BJ (cell line): ENCODE measurements at regions not wholly inside any gene's neighbourhood (a gene's known extent, or its start where the extent isn't known, plus 50 kb on each side); places are given as distances from the start of the nearest gene placed in this dataset.
"Not testable (repeated sequence)": the region's sequence is repeated elsewhere in the genome, so short reads cannot be mapped to it uniquely, and the experiment has no call there.

Experiments
- CTCF ChIA-PET: fragments of 350-600 bp; formaldehyde crosslinking; extraction: SDS; loops from one replicate; lab custom pipeline; 2021; ENCODE audit warnings: antibody characterized with exemption, inconsistent platforms; lab: Yijun Ruan, JAX
- POLR2A ChIA-PET: fragments of 300-600 bp; sonication (Branson Sonifier 250); formaldehyde crosslinking; extraction: SDS; loops from one replicate; lab custom pipeline; 2021; ENCODE audit warnings: antibody characterized with exemption; lab: Charles Lee
- DNase-seq: peaks from one replicate; pipeline ENCODE4 v3.0.0-alpha.2; 2011; ENCODE audit warnings: low read depth
- H3K27me3 ChIP-seq: 2 replicates; pipeline ENCODE4 v1.6.0; 2011; ENCODE audit warnings: low read length; ENCODE audit not compliant: control insufficient read depth, insufficient read depth
- H3K36me3 ChIP-seq: 2 replicates; pipeline ENCODE4 v1.5.1; 2011; ENCODE audit warnings: low read length; ENCODE audit not compliant: control insufficient read depth, insufficient read depth
- H3K4me3 ChIP-seq: 2 replicates; pipeline ENCODE4 v1.5.1; 2011; ENCODE audit warnings: low read depth, mild to moderate bottlenecking, control low read depth, low read length
- TF ChIP-seq, protein P1 (sequence below): IDR thresholded peaks from 2 replicates; pipeline ENCODE4 v1.5.1; 2011; ENCODE audit warnings: low read depth, mild to moderate bottlenecking, control low read depth, inconsistent platforms, low read length, moderate library complexity; ENCODE audit not compliant: insufficient read depth

DNA sequence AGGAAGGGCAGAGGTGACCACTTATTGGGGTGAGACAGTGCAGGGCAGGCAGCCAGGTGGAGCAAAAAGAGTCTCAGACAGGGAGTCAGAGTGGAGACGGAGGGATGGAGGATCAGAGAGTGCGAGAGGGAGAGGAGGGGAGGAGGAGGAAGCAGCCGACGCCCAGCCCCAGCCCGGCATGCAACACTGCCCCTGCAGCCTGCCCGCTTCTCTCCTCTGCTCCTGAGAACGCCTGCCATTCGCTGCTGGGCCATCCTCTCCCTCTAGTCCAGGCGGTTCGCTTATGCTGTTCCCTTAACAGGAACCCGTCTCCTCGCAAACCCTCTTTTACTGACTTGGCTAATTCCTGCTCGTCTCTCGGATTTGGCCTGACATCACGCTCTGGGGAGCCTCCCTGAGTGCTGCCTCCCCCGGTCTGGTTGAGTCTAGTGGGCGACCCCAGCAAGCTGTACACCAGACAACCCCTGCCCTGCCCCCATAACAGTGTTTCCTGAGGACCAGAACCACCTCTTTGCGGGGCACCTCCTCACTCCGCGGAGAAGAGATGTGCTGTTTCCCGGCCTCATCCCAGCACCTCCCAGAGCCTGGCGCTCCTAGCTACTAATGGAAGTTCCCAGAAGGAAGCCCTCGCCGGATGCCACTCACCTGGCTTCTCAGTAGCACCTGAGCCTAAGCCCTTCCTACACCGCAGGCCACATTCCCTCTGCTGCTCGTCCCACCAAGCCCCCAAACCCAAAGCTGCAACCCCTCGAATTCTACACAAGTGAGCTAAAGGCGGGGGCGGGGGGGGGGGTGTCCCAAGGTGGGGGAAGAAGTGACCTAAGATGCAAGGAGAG lies 61.2 kb upstream of the CCL1 start:
- ChIA-PET CTCF (interaction anchor here (1.2 kb wide), 1 partner anchor 214 kb away, joined by 4 read pairs; no protein-coding TSS in a partner anchor), POLR2A (no interaction called here)
- DNase-seq, result no peak
- peaks cover 16% of the 10 kb centered on the region for H3K27me3 ChIP-seq
- H3K4me3 ChIP-seq, result no peak overlapping the region
- H3K36me3 ChIP-seq, result no peaks in the 10 kb centered on the region
- TF ChIP-seq, protein P1, sequence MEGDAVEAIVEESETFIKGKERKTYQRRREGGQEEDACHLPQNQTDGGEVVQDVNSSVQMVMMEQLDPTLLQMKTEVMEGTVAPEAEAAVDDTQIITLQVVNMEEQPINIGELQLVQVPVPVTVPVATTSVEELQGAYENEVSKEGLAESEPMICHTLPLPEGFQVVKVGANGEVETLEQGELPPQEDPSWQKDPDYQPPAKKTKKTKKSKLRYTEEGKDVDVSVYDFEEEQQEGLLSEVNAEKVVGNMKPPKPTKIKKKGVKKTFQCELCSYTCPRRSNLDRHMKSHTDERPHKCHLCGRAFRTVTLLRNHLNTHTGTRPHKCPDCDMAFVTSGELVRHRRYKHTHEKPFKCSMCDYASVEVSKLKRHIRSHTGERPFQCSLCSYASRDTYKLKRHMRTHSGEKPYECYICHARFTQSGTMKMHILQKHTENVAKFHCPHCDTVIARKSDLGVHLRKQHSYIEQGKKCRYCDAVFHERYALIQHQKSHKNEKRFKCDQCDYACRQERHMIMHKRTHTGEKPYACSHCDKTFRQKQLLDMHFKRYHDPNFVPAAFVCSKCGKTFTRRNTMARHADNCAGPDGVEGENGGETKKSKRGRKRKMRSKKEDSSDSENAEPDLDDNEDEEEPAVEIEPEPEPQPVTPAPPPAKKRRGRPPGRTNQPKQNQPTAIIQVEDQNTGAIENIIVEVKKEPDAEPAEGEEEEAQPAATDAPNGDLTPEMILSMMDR, result no peak

DNA sequence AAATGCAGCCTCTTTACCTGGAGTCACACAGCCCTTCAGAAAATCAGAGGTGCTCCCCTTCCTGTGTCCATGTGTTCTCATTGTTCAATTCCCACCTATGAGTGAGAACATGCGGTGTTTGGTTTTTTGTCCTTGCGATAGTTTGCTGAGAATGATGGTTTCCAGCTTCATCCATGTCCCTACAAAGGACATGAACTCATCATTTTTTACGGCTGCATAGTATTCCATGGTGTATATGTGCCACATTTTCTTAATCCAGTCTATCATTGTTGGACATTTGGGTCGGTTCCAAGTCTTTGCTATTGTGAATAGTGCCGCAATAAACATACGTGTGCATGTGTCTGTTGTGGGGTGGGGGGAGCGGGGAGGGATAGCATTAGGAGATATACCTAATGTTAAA lies 60.3 kb upstream of the CCL1 start:
- peaks cover 16% of the 10 kb centered on the region for H3K27me3 ChIP-seq
- DNase-seq, H3K36me3 ChIP-seq, H3K4me3 ChIP-seq, POLR2A ChIA-PET, CTCF ChIA-PET: not testable (repeated sequence)

DNA sequence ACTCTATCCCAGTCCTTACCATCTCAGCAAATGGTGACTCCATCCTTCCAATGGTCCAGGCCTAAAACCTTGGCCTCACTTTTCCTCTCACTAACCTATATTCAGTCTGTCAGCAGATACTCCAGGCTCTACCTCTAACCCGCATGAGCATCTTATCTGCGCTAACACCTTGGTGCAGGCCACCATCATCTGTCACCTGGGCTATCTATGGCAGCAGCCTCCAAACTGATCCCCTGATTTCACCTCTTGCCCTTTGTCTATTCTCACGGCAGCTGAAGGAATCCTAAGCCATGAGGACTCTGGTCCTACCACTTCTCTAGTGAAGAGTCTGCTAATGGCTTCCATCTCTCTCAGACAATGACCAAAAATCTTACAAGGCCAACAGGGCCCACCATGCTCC lies 57.9 kb upstream of the CCL1 start:
- TF ChIP-seq, protein P1, result no peak
- Histone ChIP-seq H3K4me3 (no peak overlapping the region), H3K27me3 (peaks cover 14% of the 10 kb centered on the region), H3K36me3 (no peaks in the 10 kb centered on the region)
- DNase-seq, result no peak
- ChIA-PET POLR2A (no interaction called here), CTCF (interaction anchor here (0.5 to 3.7 kb wide), 13 partner anchors 10 to 721 kb away, joined by 3 to 27 read pairs (median 4); partner anchors contain the start of genes LIG3, NLE1 and RAD51D)

DNA sequence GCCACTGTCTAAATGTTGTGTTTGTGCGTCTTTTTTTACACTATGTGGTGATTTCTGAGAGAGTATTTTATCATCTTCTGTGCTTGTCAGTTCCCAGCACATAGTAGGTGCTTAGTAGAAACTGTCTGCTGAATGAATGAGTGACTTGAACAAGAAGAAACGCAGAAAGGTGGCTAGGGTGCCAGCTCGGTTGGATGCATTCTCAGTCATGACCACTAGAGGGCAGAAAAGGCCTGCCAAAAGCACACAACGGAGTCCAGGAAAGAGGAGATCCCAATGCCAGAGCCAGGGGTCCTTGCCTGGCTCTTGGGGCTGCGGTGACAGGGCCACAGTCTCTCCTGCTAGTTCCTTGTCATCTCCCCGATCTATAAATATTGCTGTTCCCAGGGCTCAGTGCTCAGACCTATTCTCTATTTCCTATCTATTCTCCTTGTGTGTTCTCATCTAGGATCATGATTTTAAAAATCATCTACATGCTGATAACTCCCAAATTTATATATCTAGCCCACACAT lies 57.3 kb upstream of the CCL1 start:
- POLR2A ChIA-PET, result no interaction called here
- Histone ChIP-seq H3K36me3 (no peaks in the 10 kb centered on the region), H3K27me3 (peaks cover 14% of the 10 kb centered on the region), H3K4me3 (no peak overlapping the region)
- no peak for DNase-seq
- TF ChIP-seq, protein P1, result peak; percentile 91
- CTCF ChIA-PET, result interaction anchor here (0.6 to 3.7 kb wide), 25 partner anchors 9 to 881 kb away, joined by 3 to 27 read pairs (median 4); partner anchors contain the start of genes LIG3, NLE1 and RAD51D

DNA sequence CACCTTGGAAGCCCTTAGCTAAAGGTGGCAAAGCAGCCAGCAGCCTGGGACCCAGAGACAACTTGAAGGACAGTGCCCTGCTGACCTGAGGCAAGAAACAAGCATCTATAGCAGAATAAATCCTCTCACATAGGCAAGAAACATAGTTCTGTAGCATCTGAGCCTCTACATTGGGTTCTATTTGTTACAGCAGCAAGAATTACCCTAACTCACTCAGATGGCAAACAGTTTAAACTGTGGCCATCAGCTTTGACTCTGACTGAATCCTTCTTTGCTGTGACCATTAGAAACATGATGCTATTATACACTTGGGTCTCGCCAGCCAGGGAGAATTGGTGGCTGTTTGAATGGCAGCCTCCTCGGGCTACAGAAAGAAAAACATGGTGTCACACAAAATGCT lies 53.1 kb upstream of the CCL1 start:
- H3K36me3 ChIP-seq, result no peaks in the 10 kb centered on the region
- TF ChIP-seq, protein P1, result no peak
- no peak overlapping the region for H3K4me3 ChIP-seq
- ChIA-PET POLR2A (no interaction called here), CTCF (interaction anchor here (1.0 to 1.3 kb wide), 2 partner anchors 54 to 55 kb away, joined by 3 read pairs; partner anchors contain the start of gene CCL1)
- DNase-seq, result no peak
- H3K27me3 ChIP-seq, result peaks cover 5% of the 10 kb centered on the region
